AG04450 (cell line): ENCODE measurements at regions not wholly inside any gene's neighbourhood (a gene's known extent, or its start where the extent isn't known, plus 50 kb on each side); places are given as distances from the start of the nearest gene placed in this dataset.
"Not testable (repeated sequence)": the region's sequence is repeated elsewhere in the genome, so short reads cannot be mapped to it uniquely, and the experiment has no call there.

ENCODE experiments used
- CTCF ChIA-PET: fragments of 300-600, 350-600 bp; formaldehyde crosslinking; extraction: SDS; loops from one replicate; lab custom pipeline; 2022; ENCODE audit warnings: antibody characterized with exemption, inconsistent platforms; lab: Charles Lee
- POLR2A ChIA-PET: fragments of 350-600 bp; formaldehyde crosslinking; extraction: SDS; loops from one replicate; lab custom pipeline; 2021; ENCODE audit warnings: antibody characterized with exemption, inconsistent platforms; lab: Yijun Ruan, JAX
- DNase-seq: peaks from one replicate; pipeline ENCODE4 v3.0.0-alpha.2; 2011; ENCODE audit warnings: low read depth, low spot score
- H3K27ac ChIP-seq: one replicate; pipeline ENCODE4 v1.5.1; 2012; ENCODE audit warnings: low read depth, low read length, control low read depth
- H3K27me3 ChIP-seq: one replicate; pipeline ENCODE4 v1.6.0; 2012; ENCODE audit warnings: low read length; ENCODE audit not compliant: control insufficient read depth, insufficient read depth
- H3K4me3 ChIP-seq: 2 replicates; pipeline ENCODE4 v1.5.1; 2011; ENCODE audit warnings: mild to moderate bottlenecking, low read depth, low read length, control low read depth
- H3K9me3 ChIP-seq: 2 replicates; pipeline ENCODE4 v1.5.1; 2012; ENCODE audit warnings: low read length; ENCODE audit not compliant: control insufficient read depth, insufficient read depth
- TF ChIP-seq, protein P1 (sequence below): IDR thresholded peaks from 2 replicates; pipeline ENCODE4 v1.5.1; 2011; ENCODE audit warnings: low read depth, low read length, control low read depth, inconsistent platforms

DNA sequence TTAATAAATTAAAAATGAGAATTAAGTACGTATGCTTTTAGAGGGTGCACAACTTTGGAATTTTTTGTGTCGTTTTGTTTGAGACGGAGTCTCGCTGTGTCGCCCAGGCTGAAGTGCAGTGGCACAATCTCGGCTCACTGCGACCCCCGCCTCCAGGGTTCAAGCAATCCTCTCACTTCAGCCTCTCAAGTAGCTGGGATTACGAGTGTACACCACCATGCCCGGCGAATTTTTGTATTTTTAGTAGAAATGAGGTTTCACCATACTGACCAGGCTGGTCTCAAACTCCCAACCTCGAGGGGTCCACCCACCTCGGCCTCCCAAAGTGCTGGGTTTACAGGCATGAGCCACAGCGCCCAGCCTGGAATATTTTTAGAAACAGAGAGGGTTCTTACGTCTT, 812.4 kb downstream of the TMEM121 start:
- H3K27me3 ChIP-seq, DNase-seq, H3K9me3 ChIP-seq, H3K27ac ChIP-seq, CTCF ChIA-PET, POLR2A ChIA-PET, H3K4me3 ChIP-seq: not testable (repeated sequence)

DNA sequence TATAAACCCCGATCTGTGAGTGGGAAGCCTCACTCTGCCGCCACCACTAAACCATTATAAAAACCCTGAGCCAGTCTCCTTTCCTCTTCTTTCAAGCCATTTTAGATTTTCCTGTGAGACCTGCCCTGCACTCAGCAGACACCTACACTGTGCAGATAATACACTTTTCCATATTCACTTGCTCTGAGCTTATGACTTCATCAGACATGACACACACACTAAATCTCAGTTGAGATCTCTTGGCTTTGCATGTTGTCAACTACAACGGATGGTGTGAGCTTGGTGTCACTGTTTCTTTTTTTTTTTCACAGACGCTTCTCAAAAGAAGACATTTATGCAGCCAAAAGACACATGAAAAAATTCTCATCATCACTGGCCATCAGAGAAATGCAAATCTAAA, 814.3 kb downstream of the TMEM121 start:
- CTCF ChIA-PET, POLR2A ChIA-PET, H3K4me3 ChIP-seq: not testable (repeated sequence)

DNA sequence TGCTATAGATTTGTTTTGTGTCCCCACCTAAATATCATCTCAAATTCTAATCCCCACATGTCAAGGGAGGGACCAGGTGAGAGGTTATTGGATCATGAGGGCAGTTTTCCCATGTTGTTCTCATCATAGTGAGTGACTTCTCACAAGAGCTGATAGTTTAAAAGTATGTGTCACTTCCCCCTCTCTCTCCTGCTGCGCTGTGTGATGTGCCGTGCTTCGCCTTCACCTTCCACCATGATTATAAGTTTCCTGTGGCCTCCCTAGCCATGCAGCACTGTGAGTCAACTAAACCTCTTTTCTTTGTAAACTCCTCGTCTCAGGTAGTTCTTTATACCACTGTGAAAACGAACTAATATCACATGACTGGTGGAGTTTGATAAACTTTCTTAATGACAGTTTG, 814.8 kb downstream of the TMEM121 start:
- H3K27ac ChIP-seq, POLR2A ChIA-PET, H3K27me3 ChIP-seq, CTCF ChIA-PET, DNase-seq, H3K9me3 ChIP-seq, H3K4me3 ChIP-seq: not testable (repeated sequence)

More for the DNA sequence above, 814.3 kb downstream of the TMEM121 start:
- not testable (repeated sequence) for H3K9me3 ChIP-seq, H3K27ac ChIP-seq, DNase-seq, H3K27me3 ChIP-seq

DNA sequence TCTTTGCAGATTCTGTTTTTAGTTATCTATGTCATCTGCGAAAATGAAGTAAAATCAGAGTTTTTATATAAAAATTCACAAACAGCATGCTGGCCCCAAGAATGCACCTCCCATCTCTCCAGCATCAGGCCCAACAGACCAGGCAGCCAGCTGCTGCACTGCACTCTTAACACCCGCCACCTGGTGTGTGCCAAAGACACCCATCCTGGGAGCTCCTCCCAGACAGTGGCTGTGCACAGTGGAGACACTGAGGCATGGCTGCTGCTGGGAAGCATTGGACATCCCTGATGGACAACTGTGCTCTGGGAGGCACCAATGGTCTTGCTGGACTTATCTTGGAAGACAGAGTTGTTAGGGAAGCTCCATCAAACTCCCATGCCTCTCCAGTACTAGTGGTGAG, 817.2 kb downstream of the TMEM121 start:
- DNase-seq: no peak
- Histone ChIP-seq H3K27me3 (no peaks in the 10 kb centered on the region), H3K4me3 (no peak overlapping the region), H3K27ac (no peak overlapping the region), H3K9me3 (no peaks in the 10 kb centered on the region)
- TF ChIP-seq, protein P1, sequence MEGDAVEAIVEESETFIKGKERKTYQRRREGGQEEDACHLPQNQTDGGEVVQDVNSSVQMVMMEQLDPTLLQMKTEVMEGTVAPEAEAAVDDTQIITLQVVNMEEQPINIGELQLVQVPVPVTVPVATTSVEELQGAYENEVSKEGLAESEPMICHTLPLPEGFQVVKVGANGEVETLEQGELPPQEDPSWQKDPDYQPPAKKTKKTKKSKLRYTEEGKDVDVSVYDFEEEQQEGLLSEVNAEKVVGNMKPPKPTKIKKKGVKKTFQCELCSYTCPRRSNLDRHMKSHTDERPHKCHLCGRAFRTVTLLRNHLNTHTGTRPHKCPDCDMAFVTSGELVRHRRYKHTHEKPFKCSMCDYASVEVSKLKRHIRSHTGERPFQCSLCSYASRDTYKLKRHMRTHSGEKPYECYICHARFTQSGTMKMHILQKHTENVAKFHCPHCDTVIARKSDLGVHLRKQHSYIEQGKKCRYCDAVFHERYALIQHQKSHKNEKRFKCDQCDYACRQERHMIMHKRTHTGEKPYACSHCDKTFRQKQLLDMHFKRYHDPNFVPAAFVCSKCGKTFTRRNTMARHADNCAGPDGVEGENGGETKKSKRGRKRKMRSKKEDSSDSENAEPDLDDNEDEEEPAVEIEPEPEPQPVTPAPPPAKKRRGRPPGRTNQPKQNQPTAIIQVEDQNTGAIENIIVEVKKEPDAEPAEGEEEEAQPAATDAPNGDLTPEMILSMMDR: no peak
- POLR2A ChIA-PET: no interaction called here
- CTCF ChIA-PET: no interaction called here

DNA sequence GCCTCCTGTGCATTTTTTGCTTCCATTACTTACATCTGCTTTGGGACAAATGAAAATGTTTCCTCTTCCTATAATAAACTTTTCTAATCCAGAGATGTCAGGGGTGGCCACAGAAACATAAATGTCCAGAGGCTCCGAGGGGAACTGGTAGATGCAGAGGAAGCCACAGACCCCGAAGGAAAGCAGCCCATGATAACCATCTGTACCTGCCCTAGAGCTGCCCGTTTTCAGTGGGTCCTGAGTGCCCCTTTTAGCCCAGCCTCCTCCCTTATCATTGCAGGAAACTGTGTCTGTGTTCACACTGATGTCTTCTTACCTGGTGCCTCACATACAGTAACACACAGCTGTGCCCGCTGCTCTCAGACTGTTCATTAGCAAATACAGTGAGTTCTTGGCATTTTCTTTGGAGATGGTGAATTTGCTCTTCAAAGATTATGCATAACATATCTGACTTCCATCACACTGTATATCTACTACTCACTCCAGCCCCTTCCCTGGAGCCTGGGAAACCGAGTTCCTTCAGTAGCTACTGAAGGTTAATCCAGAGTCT, 817.8 kb downstream of the TMEM121 start:
- DNase-seq, H3K4me3 ChIP-seq, CTCF ChIA-PET, H3K27ac ChIP-seq, H3K27me3 ChIP-seq, H3K9me3 ChIP-seq, POLR2A ChIA-PET: not testable (repeated sequence)

DNA sequence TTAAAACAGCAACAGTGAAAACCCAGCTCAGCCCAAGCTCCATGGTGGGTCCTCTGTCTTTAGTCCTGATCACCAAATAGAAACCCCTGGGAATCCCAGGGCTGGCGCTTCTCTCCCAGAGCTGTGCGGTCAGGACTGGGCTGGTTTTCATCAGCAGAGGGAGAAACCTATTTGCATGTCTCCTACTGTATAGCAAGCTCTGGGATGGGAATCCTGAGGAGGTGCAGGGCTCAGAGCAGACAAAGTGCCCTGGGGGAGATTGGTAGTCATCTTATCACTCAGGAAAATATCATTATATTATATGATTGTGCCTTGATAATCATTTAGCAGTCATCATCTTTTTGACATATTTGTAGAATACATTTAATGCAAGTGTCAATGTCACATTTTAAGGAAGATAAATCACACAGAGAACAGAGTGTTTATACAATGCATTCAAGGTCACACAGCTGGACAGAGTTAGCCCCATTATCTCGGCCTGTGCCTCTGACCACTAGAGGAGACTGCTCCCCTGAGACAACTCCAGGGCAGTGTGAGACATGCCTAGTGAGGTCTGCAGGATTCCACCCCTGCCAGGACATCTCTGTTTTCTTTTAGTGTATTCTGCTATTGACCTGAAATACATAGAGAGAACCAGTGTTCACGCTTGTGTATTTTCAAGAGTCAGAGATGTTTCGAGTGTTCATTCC, 818.6 kb downstream of the TMEM121 start:
- CTCF ChIA-PET, H3K27me3 ChIP-seq, H3K27ac ChIP-seq, H3K4me3 ChIP-seq, DNase-seq, H3K9me3 ChIP-seq, POLR2A ChIA-PET: not testable (repeated sequence)

DNA sequence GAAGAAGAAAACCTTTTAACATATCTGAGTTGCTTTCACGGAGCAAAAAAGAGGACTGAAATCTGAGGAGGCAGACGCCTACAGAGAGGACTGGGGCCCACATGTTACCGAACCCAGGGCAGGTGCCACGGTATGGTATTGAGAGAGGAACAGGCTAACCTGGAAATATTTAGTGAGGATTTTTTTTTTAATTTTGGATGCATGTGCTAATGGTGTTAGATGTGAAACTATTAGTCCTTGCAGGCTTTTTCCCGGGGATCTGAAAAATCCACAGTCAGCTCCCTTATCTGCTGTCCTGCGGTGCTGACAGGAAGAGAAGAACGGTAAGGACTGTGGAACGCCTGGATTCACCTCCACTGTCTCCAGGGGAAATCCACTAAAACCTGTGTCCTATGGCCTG, 819.7 kb downstream of the TMEM121 start:
- H3K27me3 ChIP-seq: no peaks in the 10 kb centered on the region
- no peaks in the 10 kb centered on the region; the same call in 1 of the 2 replicates for H3K9me3 ChIP-seq
- DNase-seq: no peak
- no peak overlapping the region for H3K4me3 ChIP-seq
- H3K27ac ChIP-seq: no peak overlapping the region
- TF ChIP-seq, protein P1: no peak
- POLR2A ChIA-PET: no interaction called here
- CTCF ChIA-PET: no interaction called here
